Spleen (tissue), 11 donors: ENCODE measurements at regions not wholly inside any gene's neighbourhood (a gene's known extent, or its start where the extent isn't known, plus 50 kb on each side); places are given as distances from the start of the nearest gene placed in this dataset.

Experiments
- DNase-seq: peaks from one replicate; pipeline ENCODE4 v3.0.0-alpha.2; 2020
- H3K27ac ChIP-seq, 8 donors: fragments of 200-600 bp; sonication (generic) in 7 of 8; 1 replicate in 4 of 8; 2 replicates in 4 of 8; pipeline versions ENCODE4 v1.5.0 to v1.8.0; 2016 to 2021; ENCODE audit warnings: inconsistent platforms in 4 of 8, mild to moderate bottlenecking in 4 of 8, moderate library complexity in 1 of 8
- H3K27me3 ChIP-seq, 7 donors: fragments of 200-600 bp; sonication (generic) in 6 of 7; replicated peaks in 1 of 7; 1 replicate in 4 of 7; 2 replicates in 3 of 7; pipeline versions ENCODE4 v1.5.0 to v1.8.0; 2016 to 2021; ENCODE audit warnings: inconsistent platforms in 3 of 7, mild to moderate bottlenecking in 1 of 7
- H3K36me3 ChIP-seq, 6 donors: fragments of 200-600 bp; sonication (generic) in 5 of 6; 1 replicate in 4 of 6; 2 replicates in 2 of 6; pipeline versions ENCODE4 v1.5.0 to v1.8.0; 2016 to 2021; ENCODE audit warnings: inconsistent platforms in 2 of 6
- H3K4me1 ChIP-seq, 6 donors: fragments of 200-600 bp; sonication (generic) in 5 of 6; 1 replicate in 3 of 6; 2 replicates in 3 of 6; pipeline versions ENCODE4 v1.5.0 to v1.8.0; 2016 to 2021; ENCODE audit warnings: inconsistent platforms in 3 of 6
- H3K4me3 ChIP-seq, 8 donors: fragments of 200-600 bp; sonication (generic) in 7 of 8; 1 replicate in 4 of 8; 2 replicates in 4 of 8; pipeline versions ENCODE4 v1.5.0 to v1.8.0; 2016 to 2021; ENCODE audit warnings: inconsistent platforms in 4 of 8, mild to moderate bottlenecking in 4 of 8, moderate library complexity in 2 of 8
- H3K9me3 ChIP-seq, 8 donors: fragments of 200-600 bp; sonication (generic) in 7 of 8; 1 replicate in 4 of 8; 2 replicates in 4 of 8; pipeline versions ENCODE4 v1.5.0 to v1.8.0; 2016 to 2021; ENCODE audit warnings: inconsistent platforms in 4 of 8
- CTCF ChIP-seq, 11 experiments: fragments of 200-600 bp in 7 of 11; fragments of 450-650 bp in 4 of 11; sonication (generic) in 4 of 11; IDR thresholded peaks in 8 of 11; conservative IDR thresholded peaks in 3 of 11; 1 replicate in 7 of 11; 2 replicates in 4 of 11; pipeline versions ENCODE4 v1.4.0 to v1.8.0; 2016 to 2021; ENCODE audit warnings: antibody characterized with exemption in 11 of 11, inconsistent platforms in 4 of 11, mild to moderate bottlenecking in 1 of 11
- POLR2A ChIP-seq, 3 donors: fragments of 450-650 bp; IDR thresholded peaks; one replicate each; pipeline ENCODE4 v1.5.1; 2017; ENCODE audit warnings: antibody characterized with exemption in 3 of 3, mild to moderate bottlenecking in 1 of 3
- POLR2AphosphoS5 ChIP-seq, 3 donors: sonication (generic); formaldehyde crosslinking; IDR thresholded peaks; one replicate each; pipeline ENCODE4 v1.5.1; 2017; ENCODE audit warnings: antibody characterized with exemption in 3 of 3
- WGBS, 5 donors: extraction: QIAGEN DNeasy Blood & Tissue Kit in 3 of 5; methylation state at CpG; one replicate each; pipeline versions ENCODE4 v1.1.5 to v1.1.7; 2013 to 2018; 5-methylcytosine and 5-hydroxymethylcytosine counted together
- intact Hi-C: fragments of 100-400 bp; cut with DNase I; formaldehyde crosslinking; loops from one replicate; pipeline ENCODE4 v1.15.0; 2023; ENCODE audit warnings: low total_unique reads
- donor health status: healthy with polysubstance abuse.
- donor health status: DM: no; HTN: no; CAD: no; lungs with moderate emphysema.
- donor health status: DM: no; HTN: no; CAD: no.
- donor health status: Bipolar disorder and iron deficiency.
- donor health status: healthy.
- donor health status: DM: no; HTN: no; CAD: no.
- donor health status: DM: yes; HTN: yes; CAD: no.

GRCh38 chr1:195158091-195158490 is 1450.1 kb downstream of the KCNT2 start:
- intact Hi-C loops: no loop called here
- DNase-seq: no peak
- Histone ChIP-seq H3K9me3 (peaks cover 0 to 3% (median 0%) of the 10 kb centered on the region in 8 donors), H3K27me3 (no peaks in the 10 kb centered on the region), H3K4me1 (no peaks in the 10 kb centered on the region), H3K36me3 (no peaks in the 10 kb centered on the region), H3K4me3 (no peak overlapping the region), H3K27ac (no peak overlapping the region)
- TF ChIP-seq POLR2AphosphoS5 (IDR thresholded peaks at IDR 0.05) (no peak), POLR2A (IDR thresholded peaks at IDR 0.05) (no peak), CTCF (IDR thresholded peaks at IDR 0.05 in 8 of 11, conservative IDR thresholded peaks at IDR 0.05 in 3 of 11) (no peak)
- WGBS, 5 donors: 60 to 82% (median 77%) methylated on average over 4 of the region's 4 CpGs

- 63 to 94% (median 89%) methylated on average over 1 of the region's 1 CpG for WGBS, 5 donors
- Histone ChIP-seq H3K27me3 (no peaks in the 10 kb centered on the region), H3K36me3 (no peaks in the 10 kb centered on the region), H3K27ac (no peak overlapping the region), H3K4me1 (no peaks in the 10 kb centered on the region), H3K4me3 (no peak overlapping the region), H3K9me3 (peaks cover 0 to 2% (median 0%) of the 10 kb centered on the region in 8 donors)
- TF ChIP-seq POLR2A (IDR thresholded peaks at IDR 0.05): no peak
- TF ChIP-seq POLR2AphosphoS5 (IDR thresholded peaks at IDR 0.05): no peak
- TF ChIP-seq CTCF (IDR thresholded peaks at IDR 0.05 in 8 of 11, conservative IDR thresholded peaks at IDR 0.05 in 3 of 11): no peak
- DNase-seq: no peak
- intact Hi-C loops: no loop called here
These were observed 1455.1 kb downstream of the KCNT2 start for GRCh38 chr1:195153107-195153506.

- intact Hi-C loops: no loop called here
- no peak for DNase-seq
- H3K36me3 ChIP-seq: no peaks in the 10 kb centered on the region
- WGBS, 5 donors: 92 to 98% (median 95%) methylated on average over 3 of the region's 3 CpGs
- no peaks in the 10 kb centered on the region for H3K9me3 ChIP-seq
- no peaks in the 10 kb centered on the region for H3K27me3 ChIP-seq
- H3K27ac ChIP-seq: no peak overlapping the region
- no peak overlapping the region for H3K4me3 ChIP-seq
- H3K4me1 ChIP-seq: no peaks in the 10 kb centered on the region
- TF ChIP-seq POLR2AphosphoS5 (IDR thresholded peaks at IDR 0.05) (no peak), CTCF (IDR thresholded peaks at IDR 0.05 in 8 of 11, conservative IDR thresholded peaks at IDR 0.05 in 3 of 11) (no peak), POLR2A (IDR thresholded peaks at IDR 0.05) (no peak)
These were observed 1457.5 kb downstream of the KCNT2 start for GRCh38 chr1:195150768-195151167.

GRCh38 chr1:195141294-195141693 is 1466.9 kb downstream of the KCNT2 start:
- intact Hi-C loops: no loop called here
- 94 to 100% (median 95%) methylated on average over 2 of the region's 2 CpGs for WGBS, 5 donors

More at GRCh38 chr1:195141294-195141693, 1466.9 kb downstream of the KCNT2 start:
- Histone ChIP-seq H3K4me1 (no peaks in the 10 kb centered on the region), H3K27me3 (no peaks in the 10 kb centered on the region), H3K27ac (no peak overlapping the region), H3K9me3 (peaks cover 0 to 52% (median 21%) of the 10 kb centered on the region in 8 donors), H3K4me3 (no peak overlapping the region), H3K36me3 (no peaks in the 10 kb centered on the region)
- no peak for DNase-seq
- TF ChIP-seq POLR2AphosphoS5 (IDR thresholded peaks at IDR 0.05) (no peak), CTCF (IDR thresholded peaks at IDR 0.05 in 8 of 11, conservative IDR thresholded peaks at IDR 0.05 in 3 of 11) (no peak), POLR2A (IDR thresholded peaks at IDR 0.05) (no peak)
